HepG2 (cell line): ENCODE measurements at regions not wholly inside any gene's neighbourhood (a gene's known extent, or its start where the extent isn't known, plus 50 kb on each side); places are given as distances from the start of the nearest gene placed in this dataset.

Experiments used
- ATAC-seq: fragments of 200-7000 bp; cut with Tn5 transposase; 3 replicates; pipeline ENCODE4 v1.9.1; 2020; ENCODE audit warnings: mild to moderate bottlenecking, moderate library complexity
- BruUV-seq: library from RNA; stranded (reverse); fragments of 400-500 nt; replicated peaks from 2 replicates; lab custom pipeline; 2021; lab: Mats Ljungman, UMichigan
- CTCF ChIA-PET: fragments of 300-600 bp; formaldehyde crosslinking; extraction: SDS; loops from one replicate; lab custom pipeline; 2021; ENCODE audit warnings: low total read pairs, inconsistent platforms, low intra/inter-chr PET ratio; lab: Yijun Ruan, JAX
- POLR2A ChIA-PET: fragments of 350-600 bp; sonication (Branson Sonifier 250); formaldehyde crosslinking; loops from one replicate; lab custom pipeline; 2020; ENCODE audit warnings: antibody characterized with exemption, inconsistent platforms; lab: Yijun Ruan, JAX
- DNase-seq: peaks from one replicate; pipeline ENCODE4 v3.0.0-alpha.2; 2015; ENCODE audit warnings: low spot score
- FAIRE-seq: peaks from 3 replicates; lab custom pipeline; 2011; peaks lifted over from hg19 to GRCh38; lab: Jason Lieb, UNC
- H2AFZ ChIP-seq: one replicate; pipeline ENCODE4 v1.6.1; 2011; ENCODE audit warnings: low read length, inconsistent platforms
- H3K27ac ChIP-seq: fragments of 300-600 bp; 3 replicates; pipeline ENCODE4 v1.8.0; 2011; ENCODE audit warnings: mixed run types, mild to moderate bottlenecking, mixed read lengths, low read length, inconsistent platforms; ENCODE audit not compliant: insufficient read depth; ENCODE audit errors: extremely low read length
- H3K27me3 ChIP-seq, 2 experiments: fragments of 200-600 bp in 1 of 2; 2 replicates in 1 of 2; 3 replicates in 1 of 2; pipeline versions ENCODE4 v1.6.0 to v1.8.0; 2011; ENCODE audit warnings: low read length in 2 of 2, mild to moderate bottlenecking in 2 of 2, moderate library complexity in 2 of 2, inconsistent platforms in 1 of 2; ENCODE audit not compliant: insufficient read depth in 2 of 2, control insufficient read depth in 1 of 2
- H3K36me3 ChIP-seq, 2 experiments: fragments of 200-600 bp in 1 of 2; replicated peaks in 1 of 2; 2 replicates in 1 of 2; 3 replicates in 1 of 2; pipeline versions ENCODE4 v1.5.1 to v1.8.0; 2011; ENCODE audit warnings: low read length in 2 of 2, inconsistent platforms in 1 of 2; ENCODE audit not compliant: insufficient read depth in 2 of 2, control insufficient read depth in 1 of 2
- H3K4me1 ChIP-seq: 2 replicates; pipeline ENCODE4 v1.5.1; 2012; ENCODE audit warnings: low read length, inconsistent platforms; ENCODE audit not compliant: insufficient read depth
- H3K4me2 ChIP-seq: 2 replicates; pipeline ENCODE4 v1.6.0; 2011; ENCODE audit warnings: low read depth, low read length, inconsistent platforms
- H3K4me3 ChIP-seq, 3 experiments: fragments of 200-600 bp in 1 of 3; sonication (generic), shearing (Covaris generic) in 1 of 3; replicated peaks in 1 of 3; 2 replicates each; pipeline ENCODE4 v1.5.1; 2011 to 2016; ENCODE audit warnings: low read length in 3 of 3, inconsistent platforms in 2 of 3, low read depth in 2 of 3, mild to moderate bottlenecking in 2 of 3, control low read depth in 1 of 3, mixed read lengths in 1 of 3; ENCODE audit not compliant: insufficient read depth in 1 of 3
- H3K79me2 ChIP-seq: one replicate; pipeline ENCODE4 v1.6.1; 2011; ENCODE audit warnings: low read length, inconsistent platforms; ENCODE audit not compliant: insufficient read depth
- H3K9ac ChIP-seq: 2 replicates; pipeline ENCODE4 v1.6.0; 2011; ENCODE audit warnings: mild to moderate bottlenecking, low read depth, low read length, inconsistent platforms; ENCODE audit not compliant: insufficient read depth
- H3K9me3 ChIP-seq: 2 replicates; pipeline ENCODE4 v1.5.1; 2012; ENCODE audit warnings: mild to moderate bottlenecking, low read length
- H4K20me1 ChIP-seq: 2 replicates; pipeline ENCODE4 v1.6.0; 2011; ENCODE audit warnings: inconsistent platforms, mild to moderate bottlenecking, low read length, moderate library complexity; ENCODE audit not compliant: insufficient read depth
- CREB1 ChIP-seq, 2 experiments: fragments of 450-650 bp in 1 of 2; IDR thresholded peaks; 2 replicates each; pipeline ENCODE4 v1.6.1; 2016 to 2017; ENCODE audit warnings: control low read depth in 1 of 2, mild to moderate bottlenecking in 1 of 2, missing compliant biosample characterization in 1 of 2, missing genetic modification characterization in 1 of 2
- JUNB ChIP-seq: sonication (generic); formaldehyde crosslinking; IDR thresholded peaks from 2 replicates; pipeline ENCODE4 v1.8.0; 2022; ENCODE audit warnings: missing genetic modification reagents, mild to moderate bottlenecking, borderline replicate concordance
- KAT8 ChIP-seq: IDR thresholded peaks from 2 replicates; pipeline ENCODE4 v1.6.1; 2016; ENCODE audit warnings: missing genetic modification reagents, missing compliant biosample characterization
- KDM5B ChIP-seq: sonication (generic); formaldehyde crosslinking; IDR thresholded peaks from 2 replicates; pipeline ENCODE4 v1.4.0; 2020; ENCODE audit warnings: missing genetic modification reagents, mild to moderate bottlenecking, borderline replicate concordance
- NFAT5 ChIP-seq: sonication (generic); formaldehyde crosslinking; IDR thresholded peaks from 2 replicates; pipeline ENCODE4 v1.4.0; 2020; ENCODE audit warnings: missing genetic modification reagents
- RXRB ChIP-seq: IDR thresholded peaks from 2 replicates; pipeline ENCODE4 v1.6.1; 2016; ENCODE audit warnings: borderline replicate concordance, missing genetic modification reagents, missing compliant biosample characterization
- SNAI1 ChIP-seq: sonication (generic); formaldehyde crosslinking; IDR thresholded peaks from 2 replicates; pipeline ENCODE4 v1.5.0; 2020; ENCODE audit warnings: mild to moderate bottlenecking, missing genetic modification reagents, borderline replicate concordance
- SP5 ChIP-seq: IDR thresholded peaks from 2 replicates; pipeline ENCODE4 v1.6.1; 2016; ENCODE audit warnings: low read depth, borderline replicate concordance
- TARDBP ChIP-seq: sonication (generic); formaldehyde crosslinking; IDR thresholded peaks from 2 replicates; pipeline ENCODE4 v1.8.0; 2022; ENCODE audit warnings: mild to moderate bottlenecking, missing genetic modification reagents
- ZBTB42 ChIP-seq: sonication (generic); formaldehyde crosslinking; IDR thresholded peaks from 2 replicates; pipeline ENCODE4 v1.5.0; 2020; ENCODE audit warnings: mild to moderate bottlenecking, missing genetic modification reagents
- ZNF337 ChIP-seq: sonication (generic); formaldehyde crosslinking; IDR thresholded peaks from 2 replicates; pipeline ENCODE4 v1.5.1; 2020; ENCODE audit warnings: missing genetic modification reagents, low read depth, mild to moderate bottlenecking, borderline replicate concordance
- ZNF558 ChIP-seq: sonication (generic); formaldehyde crosslinking; IDR thresholded peaks from 2 replicates; pipeline ENCODE4 v1.9.0; 2022; ENCODE audit warnings: mild to moderate bottlenecking, missing genetic modification reagents, borderline replicate concordance
- WGBS: methylation state at CpG from one replicate; pipeline ENCODE4 v1.1.6; 2017; ENCODE audit warnings: low lambda C conversion rate; 5-methylcytosine and 5-hydroxymethylcytosine counted together
- in situ Hi-C: cut with HindIII; loops from 2 replicates; pipeline ENCODE4 v1.10.0; 2017; ENCODE audit warnings: low pct_unique_long_range_greater_than_20kb; ENCODE audit not compliant: extremely low pct_ligation_motif_present
- intact Hi-C: fragments of 100-400 bp; cut with micrococcal nuclease; formaldehyde crosslinking; loops from one replicate; pipeline ENCODE4 v1.10.0; 2022; ENCODE audit not compliant: unreplicated experiment
- TF ChIP-seq, protein P1 (sequence below): sonication (generic); formaldehyde crosslinking; IDR thresholded peaks from 2 replicates; pipeline ENCODE4 v1.8.0; 2022; ENCODE audit warnings: mild to moderate bottlenecking, missing genetic modification reagents, moderate library complexity
- TF ChIP-seq, protein P2 (sequence below): sonication (generic); formaldehyde crosslinking; IDR thresholded peaks from 2 replicates; pipeline ENCODE4 v1.4.0; 2020; ENCODE audit warnings: missing genetic modification reagents, borderline replicate concordance

DNA sequence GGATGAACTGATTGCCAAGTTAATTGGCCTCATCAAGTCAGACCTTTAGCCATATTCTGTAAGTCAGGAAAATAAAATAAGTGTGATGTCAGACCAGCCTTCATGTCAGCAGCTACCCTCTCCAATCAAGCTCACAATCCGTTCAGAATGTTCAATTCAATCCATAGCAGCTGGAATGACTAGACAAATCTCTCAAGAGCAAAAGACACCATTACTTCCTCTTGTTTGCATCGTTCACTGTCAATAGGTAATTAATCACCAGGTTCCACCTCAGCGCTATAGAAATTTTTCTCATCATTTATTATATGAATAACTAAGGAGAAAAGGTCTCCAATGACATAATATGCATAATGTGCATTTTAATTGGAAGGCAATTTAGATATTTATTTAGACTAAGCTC lies 321.0 kb upstream of the GRIA3 start:
- no peak overlapping the region for H3K27ac ChIP-seq
- H3K4me2 ChIP-seq: no peak overlapping the region
- DNase-seq (no peak), ATAC-seq (no peak), FAIRE-seq (no peak)
- H3K27me3 ChIP-seq: no peaks in the 10 kb centered on the region
- no peak overlapping the region for H3K4me3 ChIP-seq
- H4K20me1 ChIP-seq: no peaks in the 10 kb centered on the region
- no peak overlapping the region for H3K9ac ChIP-seq
- in situ Hi-C loops (no loop called here), intact Hi-C loops (no loop called here)
- no peaks in the 10 kb centered on the region for H3K9me3 ChIP-seq
- H3K36me3 ChIP-seq: no peaks in the 10 kb centered on the region
- 45% methylated on average over 3 of the region's 3 CpGs for WGBS
- no peak overlapping the region for H2AFZ ChIP-seq
- H3K4me1 ChIP-seq: no peaks in the 10 kb centered on the region
- no TSS peak for BruUV-seq
- H3K79me2 ChIP-seq: no peaks in the 10 kb centered on the region
- CTCF ChIA-PET: no interaction called here
- POLR2A ChIA-PET: no interaction called here
- TF ChIP-seq NFAT5 (CRISPR knock-in tag): no peak
- no peak for TF ChIP-seq RXRB (CRISPR knock-in tag)
- no peak for TF ChIP-seq CREB1 (IDR thresholded peaks at IDR 0.05)
- TF ChIP-seq CREB1 (CRISPR knock-in tag; IDR thresholded peaks at IDR 0.05): no peak
- no peak for TF ChIP-seq ZNF558 (CRISPR knock-in tag)
- TF ChIP-seq ZNF337 (CRISPR knock-in tag): no peak
- TF ChIP-seq TARDBP: no peak
- TF ChIP-seq SP5 (CRISPR knock-in tag): no peak
- TF ChIP-seq, protein P1, sequence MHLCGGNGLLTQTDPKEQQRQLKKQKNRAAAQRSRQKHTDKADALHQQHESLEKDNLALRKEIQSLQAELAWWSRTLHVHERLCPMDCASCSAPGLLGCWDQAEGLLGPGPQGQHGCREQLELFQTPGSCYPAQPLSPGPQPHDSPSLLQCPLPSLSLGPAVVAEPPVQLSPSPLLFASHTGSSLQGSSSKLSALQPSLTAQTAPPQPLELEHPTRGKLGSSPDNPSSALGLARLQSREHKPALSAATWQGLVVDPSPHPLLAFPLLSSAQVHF (CRISPR knock-in tag): no peak
- TF ChIP-seq, protein P2, sequence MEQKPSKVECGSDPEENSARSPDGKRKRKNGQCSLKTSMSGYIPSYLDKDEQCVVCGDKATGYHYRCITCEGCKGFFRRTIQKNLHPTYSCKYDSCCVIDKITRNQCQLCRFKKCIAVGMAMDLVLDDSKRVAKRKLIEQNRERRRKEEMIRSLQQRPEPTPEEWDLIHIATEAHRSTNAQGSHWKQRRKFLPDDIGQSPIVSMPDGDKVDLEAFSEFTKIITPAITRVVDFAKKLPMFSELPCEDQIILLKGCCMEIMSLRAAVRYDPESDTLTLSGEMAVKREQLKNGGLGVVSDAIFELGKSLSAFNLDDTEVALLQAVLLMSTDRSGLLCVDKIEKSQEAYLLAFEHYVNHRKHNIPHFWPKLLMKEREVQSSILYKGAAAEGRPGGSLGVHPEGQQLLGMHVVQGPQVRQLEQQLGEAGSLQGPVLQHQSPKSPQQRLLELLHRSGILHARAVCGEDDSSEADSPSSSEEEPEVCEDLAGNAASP (CRISPR knock-in tag): no peak
- no peak for TF ChIP-seq KAT8 (CRISPR knock-in tag)
- TF ChIP-seq JUNB (CRISPR knock-in tag): no peak
- TF ChIP-seq SNAI1 (CRISPR knock-in tag): no peak
- no peak for TF ChIP-seq ZBTB42 (CRISPR knock-in tag)
- no peak for TF ChIP-seq KDM5B
